Muscle layer of duodenum (tissue), 2 donors: ENCODE measurements at regions not wholly inside any gene's neighbourhood (a gene's known extent, or its start where the extent isn't known, plus 50 kb on each side); places are given as distances from the start of the nearest gene placed in this dataset.

Experiments used
- H3K27ac ChIP-seq: one replicate; pipeline ENCODE4 v1.7.0; 2013; ENCODE audit warnings: mild to moderate bottlenecking, low read length
- H3K27me3 ChIP-seq: one replicate; pipeline ENCODE4 v1.7.0; 2013; ENCODE audit warnings: low read depth, mild to moderate bottlenecking, control low read depth, low read length
- H3K36me3 ChIP-seq, 2 donors: one replicate each; pipeline ENCODE4 v1.7.0; 2013; ENCODE audit warnings: low read length in 2 of 2, control low read depth in 1 of 2, mild to moderate bottlenecking in 1 of 2; ENCODE audit not compliant: insufficient read depth in 2 of 2, control insufficient read depth in 1 of 2
- H3K4me1 ChIP-seq, 2 donors: one replicate each; pipeline ENCODE4 v1.7.0; 2013; ENCODE audit warnings: low read length in 2 of 2, mild to moderate bottlenecking in 2 of 2, control low read depth in 1 of 2, moderate library complexity in 1 of 2; ENCODE audit not compliant: insufficient read depth in 2 of 2, control insufficient read depth in 1 of 2
- H3K4me3 ChIP-seq, 2 donors: one replicate each; pipeline ENCODE4 v1.7.0; 2013; ENCODE audit warnings: low read length in 2 of 2, low read depth in 1 of 2, mild to moderate bottlenecking in 1 of 2
- H3K9me3 ChIP-seq, 2 donors: one replicate each; pipeline ENCODE4 v1.7.0; 2013; ENCODE audit warnings: low read length in 2 of 2, control low read depth in 1 of 2, mild to moderate bottlenecking in 1 of 2; ENCODE audit not compliant: control insufficient read depth in 1 of 2
- donor health status: healthy.

DNA sequence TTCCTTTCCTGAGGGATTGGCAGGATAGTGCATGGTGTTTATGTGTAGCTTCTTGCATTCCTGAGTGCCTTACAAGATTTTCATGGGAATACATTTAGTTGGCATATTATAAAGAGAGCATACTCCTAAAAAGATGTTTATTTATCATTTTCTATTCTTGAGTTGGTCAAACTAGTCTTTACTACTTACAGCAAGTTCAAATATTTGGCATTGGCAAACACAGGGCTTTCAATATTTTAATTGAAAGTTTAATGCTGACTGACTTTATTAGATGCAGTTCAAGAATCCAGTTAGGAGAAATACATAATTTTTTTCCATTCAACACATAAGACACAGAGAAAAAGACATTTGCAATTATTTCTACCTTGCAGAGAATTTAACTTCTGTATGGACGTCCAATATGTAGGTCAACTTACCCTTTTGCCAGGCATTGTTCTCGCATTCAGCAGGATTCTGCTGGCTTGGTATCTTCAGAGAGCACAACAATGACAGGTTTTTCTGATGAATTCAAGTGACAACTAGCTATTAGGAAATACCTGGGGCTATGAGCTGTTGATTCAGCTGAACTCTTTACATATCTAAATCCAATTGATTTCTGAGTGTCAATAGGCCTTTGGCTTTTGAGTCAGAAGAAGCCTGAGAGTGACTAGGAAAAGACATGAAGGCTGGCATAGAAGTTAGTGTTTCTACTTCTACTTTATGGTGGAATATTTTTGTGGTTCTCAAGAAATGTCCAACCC, 129.6 kb downstream of the LURAP1L start:
- no peak overlapping the region for H3K27ac ChIP-seq
- no peaks in the 10 kb centered on the region for H3K4me1 ChIP-seq
- H3K9me3 ChIP-seq, result peaks cover 0 to 10% of the 10 kb centered on the region in 2 donors
- H3K36me3 ChIP-seq, result no peaks in the 10 kb centered on the region
- no peaks in the 10 kb centered on the region for H3K27me3 ChIP-seq
- no peak overlapping the region for H3K4me3 ChIP-seq

DNA sequence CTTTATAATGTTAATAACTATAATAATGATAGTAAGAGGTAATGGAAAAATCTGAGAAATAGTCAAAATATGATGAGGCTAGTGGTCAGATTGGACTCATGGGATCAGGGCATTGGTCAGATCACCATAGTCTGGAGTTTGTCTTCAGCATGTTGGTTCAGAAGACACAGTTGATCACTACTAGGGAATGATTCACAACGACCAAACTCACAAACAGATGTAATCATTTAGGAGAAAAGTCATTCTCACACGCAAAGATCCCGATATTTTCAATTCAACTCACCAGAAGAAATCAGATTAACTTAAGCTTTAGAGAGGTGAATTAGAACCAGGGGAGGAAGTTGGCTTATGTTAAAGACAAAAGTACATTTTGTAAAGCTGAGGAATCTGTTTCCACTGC, 131.8 kb downstream of the LURAP1L start:
- Histone ChIP-seq H3K4me3 (no peak overlapping the region), H3K4me1 (no peaks in the 10 kb centered on the region), H3K27ac (no peak overlapping the region), H3K27me3 (no peaks in the 10 kb centered on the region), H3K9me3 (no peaks in the 10 kb centered on the region), H3K36me3 (no peaks in the 10 kb centered on the region)

DNA sequence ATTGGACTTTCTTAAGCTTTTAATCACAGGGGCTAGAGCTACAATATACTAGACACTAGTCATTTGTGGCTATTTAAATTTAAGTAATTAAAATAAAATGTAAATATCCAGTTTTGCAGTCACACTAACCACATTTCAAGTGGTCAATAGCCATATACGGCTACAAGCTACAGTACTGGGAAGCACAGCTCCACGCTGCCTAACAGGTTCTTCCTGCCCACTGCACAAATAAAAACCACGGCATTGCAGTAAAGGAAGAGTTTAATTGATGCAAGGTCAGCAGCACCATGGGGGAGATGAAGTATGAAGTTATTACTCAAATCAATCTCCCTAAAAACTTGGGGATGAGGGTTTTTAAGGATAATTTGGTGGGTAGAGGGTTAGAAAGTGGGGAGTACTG, 134.1 kb downstream of the LURAP1L start:
- Histone ChIP-seq H3K4me1 (no peaks in the 10 kb centered on the region), H3K9me3 (no peaks in the 10 kb centered on the region)

DNA sequence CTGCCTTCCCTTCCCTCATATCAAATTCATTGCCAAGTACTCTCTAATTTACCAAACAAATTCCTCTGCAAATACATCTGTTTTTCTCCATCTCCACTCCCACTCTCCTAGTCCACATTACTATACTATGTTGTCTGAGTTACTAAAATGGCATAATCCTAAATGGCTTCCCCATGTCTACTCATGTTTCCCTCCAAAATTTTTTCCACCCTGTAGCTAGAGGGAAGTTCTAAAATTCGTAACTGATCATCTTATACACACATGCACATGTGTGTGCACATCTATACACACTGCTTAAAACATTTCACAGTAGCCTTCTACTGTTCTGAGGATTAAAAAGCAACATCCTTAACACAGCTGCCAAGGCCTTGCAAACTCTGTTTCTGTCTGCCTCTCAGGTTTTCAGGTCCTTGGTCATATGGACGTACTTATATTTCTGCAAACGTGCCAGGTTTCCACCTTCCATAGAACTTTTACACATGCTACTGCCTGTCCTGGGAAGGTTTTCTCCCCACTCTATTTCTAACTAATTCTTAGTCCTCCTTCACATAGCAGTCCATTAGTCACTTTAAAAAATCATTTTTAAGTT, 140.6 kb downstream of the LURAP1L start:
- no peaks in the 10 kb centered on the region for H3K9me3 ChIP-seq
- no peak overlapping the region for H3K27ac ChIP-seq
- H3K27me3 ChIP-seq, result no peaks in the 10 kb centered on the region
- H3K4me3 ChIP-seq, result no peak overlapping the region
- no peaks in the 10 kb centered on the region for H3K36me3 ChIP-seq
- no peaks in the 10 kb centered on the region for H3K4me1 ChIP-seq

More for the DNA sequence above, 134.1 kb downstream of the LURAP1L start:
- no peaks in the 10 kb centered on the region for H3K36me3 ChIP-seq
- H3K4me3 ChIP-seq, result no peak overlapping the region
- no peak overlapping the region for H3K27ac ChIP-seq
- H3K27me3 ChIP-seq, result no peaks in the 10 kb centered on the region

DNA sequence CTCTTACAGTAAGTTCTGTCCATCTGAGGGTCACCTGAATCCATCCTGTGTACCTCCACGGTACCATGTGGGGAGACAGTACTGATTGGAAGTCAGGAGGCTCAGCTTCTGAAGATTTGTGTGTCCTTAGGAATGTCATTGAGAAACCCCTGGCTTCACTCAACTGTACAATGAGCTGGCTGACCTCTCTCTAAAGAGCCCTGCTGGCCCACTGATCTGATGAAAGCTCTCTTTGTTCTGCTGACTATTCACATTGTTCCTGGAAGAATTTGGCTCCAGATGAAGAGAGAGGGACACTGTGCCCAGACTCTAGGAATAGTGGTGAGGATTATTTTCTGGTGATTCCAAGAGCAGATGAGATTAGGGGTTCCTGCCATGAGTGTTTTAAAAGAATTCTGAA, 141.2 kb downstream of the LURAP1L start:
- Histone ChIP-seq H3K27me3 (no peaks in the 10 kb centered on the region), H3K4me3 (no peak overlapping the region), H3K4me1 (no peaks in the 10 kb centered on the region), H3K27ac (no peak overlapping the region), H3K9me3 (no peaks in the 10 kb centered on the region), H3K36me3 (no peaks in the 10 kb centered on the region)

DNA sequence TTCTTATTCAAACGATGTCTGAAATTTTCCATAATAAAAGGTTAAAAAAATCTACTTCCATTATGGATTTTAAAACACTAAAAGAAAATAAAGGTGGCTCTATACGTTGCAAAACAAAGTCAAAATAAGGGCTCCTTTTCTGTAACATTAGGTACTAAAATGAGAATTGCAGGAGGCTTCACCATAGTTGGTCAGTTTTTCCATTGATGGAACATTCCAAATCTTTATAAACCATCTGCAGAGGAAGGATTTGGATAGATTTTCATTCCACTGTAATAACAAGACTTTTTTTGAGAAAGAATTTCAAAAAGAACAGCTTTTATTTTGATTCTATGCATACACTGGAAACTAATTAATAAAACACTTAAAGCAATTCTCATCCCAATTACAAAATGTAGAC, 145.6 kb downstream of the LURAP1L start:
- Histone ChIP-seq H3K4me1 (no peaks in the 10 kb centered on the region), H3K9me3 (no peaks in the 10 kb centered on the region), H3K27me3 (no peaks in the 10 kb centered on the region), H3K27ac (no peak overlapping the region), H3K4me3 (no peak overlapping the region), H3K36me3 (no peaks in the 10 kb centered on the region)

DNA sequence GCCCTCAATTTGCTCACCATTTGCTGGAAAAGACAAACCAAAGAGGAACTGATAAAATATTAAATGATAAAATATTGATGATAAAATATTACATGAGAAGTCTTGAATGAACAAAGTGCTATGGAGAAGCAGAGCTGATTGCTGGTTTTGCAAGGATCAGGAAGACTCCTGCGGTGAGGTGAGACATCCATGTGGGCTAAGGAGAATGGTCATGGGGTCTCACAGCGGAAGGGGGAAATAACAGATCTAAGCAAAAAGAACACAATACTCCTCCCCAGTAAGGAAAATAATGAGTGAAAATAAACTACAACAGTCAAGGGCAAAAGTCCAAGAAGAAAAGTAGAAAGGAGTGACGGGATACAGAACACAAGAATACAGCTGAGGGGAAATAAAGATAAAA, 146.8 kb downstream of the LURAP1L start:
- H3K27me3 ChIP-seq, result no peaks in the 10 kb centered on the region
- no peaks in the 10 kb centered on the region for H3K4me1 ChIP-seq
- no peaks in the 10 kb centered on the region for H3K36me3 ChIP-seq
- H3K4me3 ChIP-seq, result no peak overlapping the region
- H3K27ac ChIP-seq, result no peak overlapping the region
- no peaks in the 10 kb centered on the region for H3K9me3 ChIP-seq

DNA sequence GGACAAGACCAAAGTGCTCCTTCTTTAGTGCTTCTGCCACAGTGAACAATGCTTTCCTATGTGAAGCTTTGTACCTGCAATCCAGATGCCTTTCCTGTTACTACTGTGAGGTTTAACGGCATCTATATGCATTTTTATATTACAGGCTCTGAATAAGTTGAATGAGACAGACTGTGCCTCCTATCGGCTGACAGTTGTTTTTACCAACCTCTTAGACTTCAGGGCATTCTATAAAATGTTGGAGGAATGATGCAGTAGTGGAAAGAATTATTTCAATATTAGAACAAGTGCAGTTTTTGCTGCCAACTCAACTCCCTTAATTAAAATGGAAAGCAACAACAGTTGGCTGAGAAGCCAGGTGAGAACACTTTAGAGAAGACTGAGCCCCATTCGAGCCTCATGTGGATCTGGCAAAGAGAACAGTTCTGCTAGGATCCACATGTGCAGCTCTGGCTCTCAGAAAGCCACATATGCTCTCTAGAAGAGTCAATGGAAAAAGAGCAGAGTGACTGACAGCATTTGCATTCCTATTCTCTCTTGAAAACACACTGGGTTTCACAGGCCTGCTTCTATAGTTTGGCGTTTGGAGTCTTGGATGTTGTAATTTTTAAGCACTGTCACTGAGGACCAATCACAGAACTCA, 147.5 kb downstream of the LURAP1L start:
- no peaks in the 10 kb centered on the region for H3K9me3 ChIP-seq
- no peak overlapping the region for H3K4me3 ChIP-seq
- no peaks in the 10 kb centered on the region for H3K36me3 ChIP-seq
- no peak overlapping the region for H3K27ac ChIP-seq
- H3K4me1 ChIP-seq, result no peaks in the 10 kb centered on the region
- H3K27me3 ChIP-seq, result no peaks in the 10 kb centered on the region

DNA sequence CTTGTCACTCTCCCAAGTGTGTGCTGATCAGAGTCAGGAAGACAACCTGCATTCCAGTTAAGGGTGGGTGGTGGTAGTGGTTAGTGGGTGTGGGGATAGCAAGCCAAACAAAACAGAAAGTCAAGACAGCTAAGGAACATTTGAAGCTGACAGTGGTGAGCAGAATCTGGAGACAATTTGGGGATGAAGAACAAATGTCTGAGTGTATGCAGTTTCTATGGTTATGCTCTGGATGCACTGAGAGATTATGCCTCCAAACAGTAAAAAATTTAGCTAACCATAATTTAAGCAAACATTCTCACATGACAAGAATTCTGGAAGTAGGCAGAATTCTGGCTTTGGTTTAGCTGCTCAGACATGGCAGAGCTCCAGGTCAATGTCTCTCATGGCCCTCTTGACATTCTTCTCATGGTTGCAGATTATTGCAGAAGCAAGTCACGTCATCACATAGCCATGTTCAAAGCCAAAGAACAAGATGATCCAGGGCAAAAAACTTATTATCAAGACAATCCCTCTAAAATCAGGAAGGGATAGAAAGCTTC, 148.7 kb downstream of the LURAP1L start:
- Histone ChIP-seq H3K4me1 (no peaks in the 10 kb centered on the region), H3K27ac (no peak overlapping the region), H3K9me3 (no peaks in the 10 kb centered on the region), H3K4me3 (no peak overlapping the region), H3K27me3 (no peaks in the 10 kb centered on the region), H3K36me3 (no peaks in the 10 kb centered on the region)

DNA sequence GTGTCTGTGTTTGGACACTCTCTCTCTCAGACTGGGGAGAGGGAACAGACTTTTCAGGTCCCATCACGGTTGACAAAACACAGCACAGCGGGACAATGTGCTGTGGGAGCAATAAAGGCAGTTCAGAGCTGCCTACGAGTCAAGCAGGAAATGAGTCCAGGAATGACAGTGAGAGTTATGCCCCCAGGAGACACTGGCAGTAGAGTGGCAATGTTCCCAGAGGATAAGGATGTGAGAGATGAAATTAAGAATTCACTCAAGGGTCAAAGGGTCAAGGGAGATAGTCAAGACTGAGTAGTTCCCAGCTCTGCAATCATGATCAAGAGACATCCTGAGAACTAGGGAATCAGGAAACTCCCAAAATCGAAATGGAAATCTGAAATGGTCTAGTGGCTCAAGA, 156.1 kb downstream of the LURAP1L start:
- Histone ChIP-seq H3K27ac (no peak overlapping the region), H3K27me3 (no peaks in the 10 kb centered on the region), H3K36me3 (no peaks in the 10 kb centered on the region), H3K4me1 (no peaks in the 10 kb centered on the region), H3K9me3 (no peaks in the 10 kb centered on the region), H3K4me3 (no peak overlapping the region)

DNA sequence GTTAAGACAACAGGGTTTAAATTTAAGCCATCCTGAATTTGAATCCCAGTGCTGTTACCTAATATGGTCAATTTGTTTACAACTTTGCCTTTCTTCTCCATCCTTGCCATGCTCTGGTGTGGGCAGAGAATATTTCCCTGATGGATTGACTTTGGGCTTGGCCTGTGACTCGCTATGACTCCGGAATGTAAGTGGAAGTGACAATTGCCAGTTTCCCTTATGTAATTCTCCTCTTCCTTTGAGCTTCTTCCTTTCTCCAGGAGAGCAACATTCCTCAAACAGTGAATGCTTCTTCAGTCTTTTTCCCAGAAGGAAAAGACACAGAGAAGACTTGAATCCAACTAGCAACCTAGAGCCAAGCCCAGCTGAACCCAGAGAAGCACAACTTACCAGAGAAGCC, 159.1 kb downstream of the LURAP1L start:
- Histone ChIP-seq H3K4me1 (no peaks in the 10 kb centered on the region), H3K4me3 (no peak overlapping the region), H3K9me3 (no peaks in the 10 kb centered on the region), H3K27me3 (no peaks in the 10 kb centered on the region), H3K27ac (no peak overlapping the region), H3K36me3 (no peaks in the 10 kb centered on the region)
